CD4-positive, alpha-beta T cell (primary cell): ENCODE measurements at regions not wholly inside any gene's neighbourhood (a gene's known extent, or its start where the extent isn't known, plus 50 kb on each side); places are given as distances from the start of the nearest gene placed in this dataset.

ENCODE experiments used
- ATAC-seq: fragments of 200-7000 bp; cut with Tn5 transposase; one replicate; pipeline ENCODE4 v1.10.0; 2022; ENCODE audit warnings: mild to moderate bottlenecking; ENCODE audit not compliant: poor library complexity
- CTCF ChIA-PET: fragments of 350-600 bp; sonication (Branson Sonifier 250); formaldehyde crosslinking; loops from one replicate; lab custom pipeline; 2021; ENCODE audit warnings: antibody characterized with exemption, inconsistent platforms; lab: Charles Lee
- POLR2A ChIA-PET: fragments of 350-600 bp; sonication (Branson Sonifier 250); formaldehyde crosslinking; loops from one replicate; lab custom pipeline; 2021; ENCODE audit warnings: antibody characterized with exemption, inconsistent platforms; lab: Charles Lee
- DNase-seq, 14 experiments: peaks; one replicate each; pipeline ENCODE4 v3.0.0-alpha.2; 2013 to 2020; ENCODE audit warnings: mixed read lengths in 2 of 14
- H3K27ac ChIP-seq, 2 donors: one replicate each; pipeline versions ENCODE4 v1.5.1 to v1.7.0; 2013; ENCODE audit warnings: low read length in 2 of 2, low read depth in 1 of 2, mild to moderate bottlenecking in 1 of 2
- H3K27me3 ChIP-seq, 2 experiments: 1 replicate in 1 of 2; 2 replicates in 1 of 2; pipeline versions ENCODE4 v1.6.1 to v1.7.0; 2013; ENCODE audit warnings: low read length in 2 of 2, control low read depth in 1 of 2, mild to moderate bottlenecking in 1 of 2, moderate library complexity in 1 of 2; ENCODE audit not compliant: insufficient read depth in 2 of 2, control insufficient read depth in 1 of 2
- H3K36me3 ChIP-seq: one replicate; pipeline ENCODE4 v1.6.1; 2013; ENCODE audit warnings: low read length, control low read depth; ENCODE audit not compliant: insufficient read depth
- H3K4me1 ChIP-seq: one replicate; pipeline ENCODE4 v1.6.1; 2013; ENCODE audit warnings: low read length, control low read depth; ENCODE audit not compliant: insufficient read depth
- H3K4me3 ChIP-seq: one replicate; pipeline ENCODE4 v1.5.1; 2013; ENCODE audit warnings: mild to moderate bottlenecking, low read length, moderate library complexity
- H3K9me3 ChIP-seq, 2 experiments: 1 replicate in 1 of 2; 2 replicates in 1 of 2; pipeline versions ENCODE4 v1.6.1 to v1.7.0; 2013; ENCODE audit warnings: low read length in 2 of 2, mild to moderate bottlenecking in 2 of 2, control low read depth in 1 of 2, moderate library complexity in 1 of 2; ENCODE audit not compliant: control insufficient read depth in 1 of 2, insufficient read depth in 1 of 2
- H3K27ac Mint-ChIP-seq: one replicate; pipeline ENCODE4 v1.8.0; 2020; ENCODE audit warnings: mixed read lengths
- H3K27me3 Mint-ChIP-seq: one replicate; pipeline ENCODE4 v1.8.0; 2021; ENCODE audit warnings: mixed read lengths
- H3K36me3 Mint-ChIP-seq: one replicate; pipeline ENCODE4 v1.8.0; 2021; ENCODE audit warnings: low read depth, mixed read lengths
- H3K4me1 Mint-ChIP-seq: one replicate; pipeline ENCODE4 v1.8.0; 2021; ENCODE audit warnings: low read depth, mixed read lengths
- H3K4me3 Mint-ChIP-seq: one replicate; pipeline ENCODE4 v1.8.0; 2020; ENCODE audit warnings: mild to moderate bottlenecking, mixed read lengths
- H3K9me3 Mint-ChIP-seq: one replicate; pipeline ENCODE4 v1.8.0; 2020; ENCODE audit warnings: mixed read lengths
- CTCF ChIP-seq: fragments of 200-600 bp; IDR thresholded peaks from one replicate; pipeline ENCODE4 v1.8.0; 2022; ENCODE audit warnings: antibody characterized with exemption, mild to moderate bottlenecking
- intact Hi-C, 2 experiments: fragments of 100-400 bp; cut with DNase I in 1 of 2; cut with micrococcal nuclease in 1 of 2; formaldehyde crosslinking; loops; one replicate each; pipeline versions ENCODE4 v1.15.1 to v1.9.0; 2023 to 2025; cut with DNase I, micrococcal nuclease

- H3K4me1 ChIP-seq = no peaks in the 10 kb centered on the region
- no peaks in the 10 kb centered on the region for H3K36me3 ChIP-seq
- H3K9me3 ChIP-seq = peaks cover 7 to 14% of the 10 kb centered on the region in 2 experiments
- no peak for TF ChIP-seq CTCF
- H3K9me3 Mint-ChIP-seq = peaks cover 8% of the 10 kb centered on the region
- H3K4me3 Mint-ChIP-seq = no peak overlapping the region
- no peak overlapping the region for H3K27ac ChIP-seq
- ChIA-PET POLR2A (no interaction called here), CTCF (no interaction called here)
- DNase-seq = no peak
- intact Hi-C loops = no loop called here
- H3K27me3 Mint-ChIP-seq = no peaks in the 10 kb centered on the region
- ATAC-seq = no peak
- H3K4me3 ChIP-seq = no peak overlapping the region
- H3K4me1 Mint-ChIP-seq = no peaks in the 10 kb centered on the region
- H3K27me3 ChIP-seq = no peaks in the 10 kb centered on the region
- no peak overlapping the region for H3K27ac Mint-ChIP-seq
- no peaks in the 10 kb centered on the region for H3K36me3 Mint-ChIP-seq
Measured at GRCh38 chr3:80308637-80309036, 540.8 kb upstream of the ROBO1 start.

GRCh38 chr3:80307844-80308243, 540.0 kb upstream of the ROBO1 start:
- no peak for TF ChIP-seq CTCF
- intact Hi-C loops = no loop called here

GRCh38 chr3:80297720-80298119, 529.9 kb upstream of the ROBO1 start:
- Histone ChIP-seq H3K27ac (no peak overlapping the region), H3K27me3 (no peaks in the 10 kb centered on the region), H3K4me1 (no peaks in the 10 kb centered on the region), H3K9me3 (no peaks in the 10 kb centered on the region), H3K4me3 (no peak overlapping the region), H3K36me3 (no peaks in the 10 kb centered on the region)
- ChIA-PET POLR2A (no interaction called here), CTCF (no interaction called here)
- DNase-seq (no peak), ATAC-seq (no peak)
- intact Hi-C loops = no loop called here
- Mint-ChIP-seq H3K36me3 (no peaks in the 10 kb centered on the region), H3K4me3 (no peak overlapping the region), H3K9me3 (peaks cover 2% of the 10 kb centered on the region), H3K27me3 (no peaks in the 10 kb centered on the region), H3K27ac (no peak overlapping the region), H3K4me1 (no peaks in the 10 kb centered on the region)
- no peak for TF ChIP-seq CTCF

More at GRCh38 chr3:80307844-80308243, 540.0 kb upstream of the ROBO1 start:
- Mint-ChIP-seq H3K4me3 (no peak overlapping the region), H3K36me3 (no peaks in the 10 kb centered on the region), H3K27me3 (no peaks in the 10 kb centered on the region), H3K27ac (no peak overlapping the region), H3K9me3 (peaks cover 10% of the 10 kb centered on the region), H3K4me1 (no peaks in the 10 kb centered on the region)
- H3K27me3 ChIP-seq = no peaks in the 10 kb centered on the region
- ATAC-seq (no peak), DNase-seq (no peak)
- no peaks in the 10 kb centered on the region for H3K36me3 ChIP-seq
- CTCF ChIA-PET = no interaction called here
- H3K27ac ChIP-seq = no peak overlapping the region
- H3K4me3 ChIP-seq = no peak overlapping the region
- peaks cover 7 to 14% of the 10 kb centered on the region in 2 experiments for H3K9me3 ChIP-seq
- POLR2A ChIA-PET = no interaction called here
- no peaks in the 10 kb centered on the region for H3K4me1 ChIP-seq
